ENCODE measurements at regions not wholly inside any gene's neighbourhood (a gene's known extent, or its start where the extent isn't known, plus 50 kb on each side); places are given as distances from the start of the nearest gene placed in this dataset.

DNA sequence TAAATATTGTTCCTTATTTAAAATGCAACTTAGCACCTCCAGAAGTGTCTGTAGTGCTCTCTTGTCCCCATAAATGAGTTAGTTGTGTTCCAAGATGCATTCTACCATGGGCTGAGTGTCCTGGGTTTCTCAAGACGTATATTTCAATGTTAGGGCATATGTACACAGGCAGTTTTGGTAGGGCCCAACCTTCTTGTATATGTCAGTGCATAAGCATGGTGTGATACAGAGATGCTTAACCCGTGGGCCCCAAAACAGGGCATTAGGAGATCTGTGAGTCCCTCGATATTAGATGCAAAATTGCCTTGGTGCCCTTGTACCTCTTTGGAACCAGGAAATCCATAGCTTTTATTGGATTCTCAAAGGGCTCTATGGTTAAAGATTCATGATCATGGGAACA, 91.5 kb upstream of the HIVEP1 start:
- TF ChIP-seq, protein P1, sequence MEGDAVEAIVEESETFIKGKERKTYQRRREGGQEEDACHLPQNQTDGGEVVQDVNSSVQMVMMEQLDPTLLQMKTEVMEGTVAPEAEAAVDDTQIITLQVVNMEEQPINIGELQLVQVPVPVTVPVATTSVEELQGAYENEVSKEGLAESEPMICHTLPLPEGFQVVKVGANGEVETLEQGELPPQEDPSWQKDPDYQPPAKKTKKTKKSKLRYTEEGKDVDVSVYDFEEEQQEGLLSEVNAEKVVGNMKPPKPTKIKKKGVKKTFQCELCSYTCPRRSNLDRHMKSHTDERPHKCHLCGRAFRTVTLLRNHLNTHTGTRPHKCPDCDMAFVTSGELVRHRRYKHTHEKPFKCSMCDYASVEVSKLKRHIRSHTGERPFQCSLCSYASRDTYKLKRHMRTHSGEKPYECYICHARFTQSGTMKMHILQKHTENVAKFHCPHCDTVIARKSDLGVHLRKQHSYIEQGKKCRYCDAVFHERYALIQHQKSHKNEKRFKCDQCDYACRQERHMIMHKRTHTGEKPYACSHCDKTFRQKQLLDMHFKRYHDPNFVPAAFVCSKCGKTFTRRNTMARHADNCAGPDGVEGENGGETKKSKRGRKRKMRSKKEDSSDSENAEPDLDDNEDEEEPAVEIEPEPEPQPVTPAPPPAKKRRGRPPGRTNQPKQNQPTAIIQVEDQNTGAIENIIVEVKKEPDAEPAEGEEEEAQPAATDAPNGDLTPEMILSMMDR (optimal IDR thresholded peaks at IDR 0.05 in 1 of 3, IDR thresholded peaks at IDR 0.05 in 1 of 3, conservative IDR thresholded peaks at IDR 0.05 in 1 of 3; ENCODE audit: extremely low read depth in 1 of 3, insufficient read depth in 2 of 3, low read length in 3 of 3): no peak
- no peak for TF ChIP-seq EZH2 (IDR thresholded peaks at IDR 0.05; ENCODE audit: low read length)
